Gastrocnemius medialis (tissue), 4 donors: ENCODE measurements at regions not wholly inside any gene's neighbourhood (a gene's known extent, or its start where the extent isn't known, plus 50 kb on each side); places are given as distances from the start of the nearest gene placed in this dataset.

Experiments
- ATAC-seq, 2 donors: fragments of 150-250 bp; one replicate each; pipeline ENCODE4 v1.9.1; 2016
- DNase-seq, 2 donors: peaks; one replicate each; pipeline ENCODE4 v3.0.0-alpha.2; 2019
- H3K27ac ChIP-seq, 4 donors: fragments of 200-600 bp; sonication (generic); 1 replicate in 1 of 4; 2 replicates in 3 of 4; pipeline ENCODE4 v1.5.1; 2016 to 2018; ENCODE audit warnings: mild to moderate bottlenecking in 2 of 4, moderate library complexity in 1 of 4
- H3K27me3 ChIP-seq, 3 donors: fragments of 200-600 bp; sonication (generic) in 2 of 3; 1 replicate in 1 of 3; 2 replicates in 2 of 3; pipeline versions ENCODE4 v1.5.1 to v1.6.0; 2016 to 2019; ENCODE audit warnings: mild to moderate bottlenecking in 1 of 3, moderate library complexity in 1 of 3
- H3K36me3 ChIP-seq, 2 donors: fragments of 200-600 bp; sonication (generic) in 1 of 2; one replicate each; pipeline ENCODE4 v1.5.1; 2017 to 2018
- H3K4me1 ChIP-seq, 2 donors: fragments of 200-600 bp; sonication (generic) in 1 of 2; one replicate each; pipeline ENCODE4 v1.5.1; 2016 to 2017; ENCODE audit warnings: mild to moderate bottlenecking in 2 of 2
- H3K4me3 ChIP-seq, 4 donors: fragments of 200-600 bp; sonication (generic) in 3 of 4; 1 replicate in 1 of 4; 2 replicates in 3 of 4; pipeline ENCODE4 v1.5.1; 2016 to 2019; ENCODE audit warnings: mild to moderate bottlenecking in 2 of 4
- H3K9me3 ChIP-seq, 3 donors: fragments of 200-600 bp; sonication (generic) in 2 of 3; 1 replicate in 1 of 3; 2 replicates in 2 of 3; pipeline ENCODE4 v1.5.1; 2016 to 2019
- CTCF ChIP-seq, 5 experiments: fragments of 450-650 bp in 3 of 5; fragments of 200-600 bp in 2 of 5; sonication (generic) in 2 of 5; IDR thresholded peaks in 4 of 5; conservative IDR thresholded peaks in 1 of 5; 1 replicate in 4 of 5; 2 replicates in 1 of 5; pipeline ENCODE4 v1.5.1; 2016 to 2019; ENCODE audit warnings: antibody characterized with exemption in 5 of 5, mild to moderate bottlenecking in 3 of 5, moderate library complexity in 3 of 5
- POLR2A ChIP-seq, 2 donors: fragments of 450-650 bp; IDR thresholded peaks; one replicate each; pipeline ENCODE4 v1.6.1; 2017; ENCODE audit warnings: antibody characterized with exemption in 2 of 2, mild to moderate bottlenecking in 2 of 2, moderate library complexity in 2 of 2
- in situ Hi-C, 4 donors: fragments of 200-750 bp; cut with MboI; loops; one replicate each; pipeline versions ENCODE4 v1.15.0 to v1.8.0; 2017; ENCODE audit warnings: low sequenced_read_pairs in 4 of 4
- intact Hi-C: fragments of 100-400 bp; cut with DNase I; formaldehyde crosslinking; loops from one replicate; pipeline ENCODE4 v1.15.1; 2023; ENCODE audit warnings: low total_unique reads

GRCh38 chr2:4012197-4012596 is 308.8 kb downstream of the DCDC2C start:
- intact Hi-C loops, result no loop called here

GRCh38 chr2:4018535-4018934 is 315.2 kb downstream of the DCDC2C start:
- Histone ChIP-seq H3K27me3 (no peaks in the 10 kb centered on the region), H3K36me3 (no peaks in the 10 kb centered on the region), H3K4me1 (no peaks in the 10 kb centered on the region), H3K4me3 (no peak overlapping the region), H3K9me3 (no peaks in the 10 kb centered on the region), H3K27ac (no peak overlapping the region)
- in situ Hi-C loops, result no loop called here
- TF ChIP-seq CTCF (IDR thresholded peaks at IDR 0.05 in 4 of 5, conservative IDR thresholded peaks at IDR 0.05 in 1 of 5) (no peak), POLR2A (IDR thresholded peaks at IDR 0.05) (no peak)
- DNase-seq (no peak), ATAC-seq (no peak)
- intact Hi-C loops, result no loop called here

More at GRCh38 chr2:4012197-4012596, 308.8 kb downstream of the DCDC2C start:
- Histone ChIP-seq H3K4me3 (no peak overlapping the region), H3K27ac (no peak overlapping the region), H3K9me3 (no peaks in the 10 kb centered on the region), H3K4me1 (no peaks in the 10 kb centered on the region), H3K27me3 (no peaks in the 10 kb centered on the region), H3K36me3 (no peaks in the 10 kb centered on the region)
- no peak for TF ChIP-seq CTCF (IDR thresholded peaks at IDR 0.05 in 4 of 5, conservative IDR thresholded peaks at IDR 0.05 in 1 of 5)
- no peak for TF ChIP-seq POLR2A (IDR thresholded peaks at IDR 0.05)
- DNase-seq, result no peak
- ATAC-seq, result no peak
- in situ Hi-C loops, result no loop called here

- intact Hi-C loops, result no loop called here
- Histone ChIP-seq H3K9me3 (no peaks in the 10 kb centered on the region), H3K36me3 (no peaks in the 10 kb centered on the region), H3K27ac (no peak overlapping the region), H3K4me3 (no peak overlapping the region), H3K27me3 (no peaks in the 10 kb centered on the region), H3K4me1 (no peaks in the 10 kb centered on the region)
- no peak for ATAC-seq
- in situ Hi-C loops, result no loop called here
- TF ChIP-seq CTCF (IDR thresholded peaks at IDR 0.05 in 4 of 5, conservative IDR thresholded peaks at IDR 0.05 in 1 of 5), result no peak
- no peak for TF ChIP-seq POLR2A (IDR thresholded peaks at IDR 0.05)
- DNase-seq, result no peak
These were observed 316.8 kb downstream of the DCDC2C start for GRCh38 chr2:4020153-4020552.

GRCh38 chr2:4020649-4021048 is 317.3 kb downstream of the DCDC2C start:
- DNase-seq (no peak), ATAC-seq (no peak)
- Histone ChIP-seq H3K27me3 (no peaks in the 10 kb centered on the region), H3K27ac (no peak overlapping the region), H3K9me3 (no peaks in the 10 kb centered on the region), H3K36me3 (no peaks in the 10 kb centered on the region), H3K4me3 (no peak overlapping the region), H3K4me1 (no peaks in the 10 kb centered on the region)
- in situ Hi-C loops, result no loop called here
- TF ChIP-seq CTCF (IDR thresholded peaks at IDR 0.05 in 4 of 5, conservative IDR thresholded peaks at IDR 0.05 in 1 of 5) (no peak), POLR2A (IDR thresholded peaks at IDR 0.05) (no peak)
- intact Hi-C loops, result no loop called here

GRCh38 chr2:4024605-4025004 is 321.2 kb downstream of the DCDC2C start:
- Histone ChIP-seq H3K9me3 (no peaks in the 10 kb centered on the region), H3K27me3 (no peaks in the 10 kb centered on the region), H3K4me1 (no peaks in the 10 kb centered on the region), H3K4me3 (no peak overlapping the region), H3K27ac (no peak overlapping the region), H3K36me3 (no peaks in the 10 kb centered on the region)
- TF ChIP-seq POLR2A (IDR thresholded peaks at IDR 0.05), result no peak
- TF ChIP-seq CTCF (IDR thresholded peaks at IDR 0.05 in 4 of 5, conservative IDR thresholded peaks at IDR 0.05 in 1 of 5), result no peak
- DNase-seq (no peak), ATAC-seq (no peak)
- in situ Hi-C loops (no loop called here), intact Hi-C loops (no loop called here)
